ENCODE measurements at regions not wholly inside any gene's neighbourhood (a gene's known extent, or its start where the extent isn't known, plus 50 kb on each side); places are given as distances from the start of the nearest gene placed in this dataset.

GRCh38 chr18:55900380-55900779 is 312.4 kb upstream of the TCF4 start:
- no peak for TF ChIP-seq CTCF (IDR thresholded peaks at IDR 0.05; ENCODE audit: low read length)
- TF ChIP-seq EZH2 (optimal IDR thresholded peaks at IDR 0.05; ENCODE audit: low read depth, low read length), result no peak

Measured in MM.1S (cell line).